ENCODE measurements at regions not wholly inside any gene's neighbourhood (a gene's known extent, or its start where the extent isn't known, plus 50 kb on each side); places are given as distances from the start of the nearest gene placed in this dataset.

DNA sequence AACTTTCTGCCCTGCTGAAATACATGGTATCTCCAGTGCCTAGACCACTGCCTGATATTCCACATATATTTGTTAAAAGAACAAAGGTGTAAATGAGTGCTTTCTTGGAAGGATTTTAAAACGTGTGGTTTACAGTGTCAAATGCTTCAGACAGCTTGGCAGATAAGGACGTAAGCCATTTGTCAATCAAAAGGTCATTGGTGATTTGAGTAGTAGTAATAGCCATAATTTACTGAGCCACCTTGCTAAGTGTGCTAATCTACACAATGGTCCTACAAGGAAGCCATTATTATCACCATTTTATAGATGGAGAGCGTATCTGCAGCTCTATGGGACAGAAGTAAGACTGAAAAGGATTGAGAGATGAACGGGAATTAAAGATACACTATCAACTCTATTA, 186.8 kb upstream of the MPPED2 start:
- TF ChIP-seq HOXA7 (CRISPR knock-in tag; IDR thresholded peaks at IDR 0.05; ENCODE audit: borderline replicate concordance) (no peak), ZFP41 (tag by site-specific recombination; IDR thresholded peaks at IDR 0.05; ENCODE audit: borderline replicate concordance) (no peak), IKZF3 (tag by site-specific recombination; IDR thresholded peaks at IDR 0.05) (no peak), ZFP37 (tag by site-specific recombination; IDR thresholded peaks at IDR 0.05) (no peak), ZBTB8A (tag by site-specific recombination; IDR thresholded peaks at IDR 0.05) (no peak), WT1 (tag by site-specific recombination; IDR thresholded peaks at IDR 0.05) (no peak)
- TF ChIP-seq, protein P1, sequence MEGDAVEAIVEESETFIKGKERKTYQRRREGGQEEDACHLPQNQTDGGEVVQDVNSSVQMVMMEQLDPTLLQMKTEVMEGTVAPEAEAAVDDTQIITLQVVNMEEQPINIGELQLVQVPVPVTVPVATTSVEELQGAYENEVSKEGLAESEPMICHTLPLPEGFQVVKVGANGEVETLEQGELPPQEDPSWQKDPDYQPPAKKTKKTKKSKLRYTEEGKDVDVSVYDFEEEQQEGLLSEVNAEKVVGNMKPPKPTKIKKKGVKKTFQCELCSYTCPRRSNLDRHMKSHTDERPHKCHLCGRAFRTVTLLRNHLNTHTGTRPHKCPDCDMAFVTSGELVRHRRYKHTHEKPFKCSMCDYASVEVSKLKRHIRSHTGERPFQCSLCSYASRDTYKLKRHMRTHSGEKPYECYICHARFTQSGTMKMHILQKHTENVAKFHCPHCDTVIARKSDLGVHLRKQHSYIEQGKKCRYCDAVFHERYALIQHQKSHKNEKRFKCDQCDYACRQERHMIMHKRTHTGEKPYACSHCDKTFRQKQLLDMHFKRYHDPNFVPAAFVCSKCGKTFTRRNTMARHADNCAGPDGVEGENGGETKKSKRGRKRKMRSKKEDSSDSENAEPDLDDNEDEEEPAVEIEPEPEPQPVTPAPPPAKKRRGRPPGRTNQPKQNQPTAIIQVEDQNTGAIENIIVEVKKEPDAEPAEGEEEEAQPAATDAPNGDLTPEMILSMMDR (tag by site-specific recombination; IDR thresholded peaks at IDR 0.05), result no peak
- TF ChIP-seq, protein P2, sequence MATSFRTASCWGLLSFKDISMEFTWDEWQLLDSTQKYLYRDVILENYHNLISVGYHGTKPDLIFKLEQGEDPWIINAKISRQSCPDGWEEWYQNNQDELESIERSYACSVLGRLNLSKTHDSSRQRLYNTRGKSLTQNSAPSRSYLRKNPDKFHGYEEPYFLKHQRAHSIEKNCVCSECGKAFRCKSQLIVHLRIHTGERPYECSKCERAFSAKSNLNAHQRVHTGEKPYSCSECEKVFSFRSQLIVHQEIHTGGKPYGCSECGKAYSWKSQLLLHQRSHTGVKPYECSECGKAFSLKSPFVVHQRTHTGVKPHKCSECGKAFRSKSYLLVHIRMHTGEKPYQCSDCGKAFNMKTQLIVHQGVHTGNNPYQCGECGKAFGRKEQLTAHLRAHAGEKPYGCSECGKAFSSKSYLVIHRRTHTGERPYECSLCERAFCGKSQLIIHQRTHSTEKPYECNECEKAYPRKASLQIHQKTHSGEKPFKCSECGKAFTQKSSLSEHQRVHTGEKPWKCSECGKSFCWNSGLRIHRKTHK (tag by site-specific recombination; IDR thresholded peaks at IDR 0.05), result no peak
- TF ChIP-seq, protein P3, sequence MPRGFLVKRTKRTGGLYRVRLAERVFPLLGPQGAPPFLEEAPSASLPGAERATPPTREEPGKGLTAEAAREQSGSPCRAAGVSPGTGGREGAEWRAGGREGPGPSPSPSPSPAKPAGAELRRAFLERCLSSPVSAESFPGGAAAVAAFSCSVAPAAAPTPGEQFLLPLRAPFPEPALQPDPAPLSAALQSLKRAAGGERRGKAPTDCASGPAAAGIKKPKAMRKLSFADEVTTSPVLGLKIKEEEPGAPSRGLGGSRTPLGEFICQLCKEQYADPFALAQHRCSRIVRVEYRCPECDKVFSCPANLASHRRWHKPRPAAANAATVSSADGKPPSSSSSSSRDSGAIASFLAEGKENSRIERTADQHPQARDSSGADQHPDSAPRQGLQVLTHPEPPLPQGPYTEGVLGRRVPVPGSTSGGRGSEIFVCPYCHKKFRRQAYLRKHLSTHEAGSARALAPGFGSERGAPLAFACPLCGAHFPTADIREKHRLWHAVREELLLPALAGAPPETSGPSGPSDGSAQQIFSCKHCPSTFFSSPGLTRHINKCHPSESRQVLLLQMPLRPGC (tag by site-specific recombination; IDR thresholded peaks at IDR 0.05), result no peak

All from HEK293 (cell line).